HG03045 (cell line): ENCODE measurements at regions not wholly inside any gene's neighbourhood (a gene's known extent, or its start where the extent isn't known, plus 50 kb on each side); places are given as distances from the start of the nearest gene placed in this dataset.

Experiments used
- ATAC-seq: cut with Tn5 transposase; IDR thresholded peaks from one replicate; pipeline ENCODE4 v1.9.1; 2021; ENCODE audit warnings: mild to moderate bottlenecking, moderate library complexity; ENCODE audit not compliant: unreplicated experiment

GRCh38 chr6:163904186-163904585 lies 489.7 kb downstream of the QKI start:
- no peak for ATAC-seq

GRCh38 chr6:163903541-163903940 lies 489.0 kb downstream of the QKI start:
- ATAC-seq = no peak

GRCh38 chr6:163902993-163903392 lies 488.5 kb downstream of the QKI start:
- no peak for ATAC-seq

- no peak for ATAC-seq
Measured at GRCh38 chr6:163901681-163902080, 487.2 kb downstream of the QKI start.

GRCh38 chr6:163900570-163900969 lies 486.1 kb downstream of the QKI start:
- ATAC-seq = no peak

GRCh38 chr6:163897669-163898068 lies 483.2 kb downstream of the QKI start:
- no peak for ATAC-seq

GRCh38 chr6:163897030-163897429 lies 482.5 kb downstream of the QKI start:
- no peak for ATAC-seq

- no peak for ATAC-seq
Measured at GRCh38 chr6:163895162-163895561, 480.6 kb downstream of the QKI start.

GRCh38 chr6:163893609-163894189 lies 479.2 kb downstream of the QKI start:
- ATAC-seq = no peak

- ATAC-seq = no peak
Measured at GRCh38 chr6:163892824-163893561, 478.5 kb downstream of the QKI start.

GRCh38 chr6:163889904-163890514 lies 475.5 kb downstream of the QKI start:
- ATAC-seq = no peak

GRCh38 chr6:163888030-163888819 lies 473.7 kb downstream of the QKI start:
- no peak for ATAC-seq

GRCh38 chr6:163886428-163886827 lies 471.9 kb downstream of the QKI start:
- no peak for ATAC-seq

- ATAC-seq = no peak
Measured at GRCh38 chr6:163883984-163884383, 469.5 kb downstream of the QKI start.

GRCh38 chr6:163878698-163879097 lies 464.2 kb downstream of the QKI start:
- ATAC-seq = no peak

GRCh38 chr6:163877877-163878639 lies 463.5 kb downstream of the QKI start:
- ATAC-seq = no peak

GRCh38 chr6:163876391-163876790 lies 461.9 kb downstream of the QKI start:
- ATAC-seq = no peak

GRCh38 chr6:163874784-163875183 lies 460.3 kb downstream of the QKI start:
- no peak for ATAC-seq

GRCh38 chr6:163872335-163872734 lies 457.8 kb downstream of the QKI start:
- ATAC-seq = no peak

- no peak for ATAC-seq
Measured at GRCh38 chr6:163871616-163872015, 457.1 kb downstream of the QKI start.
